GM12872 (cell line): ENCODE measurements at regions not wholly inside any gene's neighbourhood (a gene's known extent, or its start where the extent isn't known, plus 50 kb on each side); places are given as distances from the start of the nearest gene placed in this dataset.

Experiments used
- CTCF ChIP-seq: IDR thresholded peaks from 3 replicates; pipeline ENCODE4 v1.5.1; 2011; ENCODE audit warnings: low read depth, mild to moderate bottlenecking, low read length, moderate library complexity; ENCODE audit not compliant: insufficient read depth

GRCh38 chr11:110892741-110893285, 180.6 kb upstream of the ARHGAP20 start:
- no peak for TF ChIP-seq CTCF

DNA sequence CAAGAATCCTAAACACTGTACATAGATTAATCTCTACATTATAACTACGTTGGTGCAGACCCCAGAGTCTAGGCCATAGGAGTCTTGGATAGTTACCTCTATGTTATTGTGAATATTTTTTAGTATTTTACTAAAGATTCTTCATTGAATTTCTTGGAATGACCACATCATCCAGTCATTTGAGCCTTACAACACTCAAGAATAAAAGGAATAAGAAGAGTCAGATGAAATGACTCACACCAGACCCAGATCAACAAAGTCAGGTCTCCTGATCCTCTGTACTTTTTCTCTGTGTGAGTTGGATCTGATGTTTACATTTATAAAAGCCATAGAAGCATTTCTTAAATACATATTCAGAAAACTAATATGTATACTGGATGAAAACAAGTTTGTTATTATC, 179.2 kb upstream of the ARHGAP20 start:
- no peak for TF ChIP-seq CTCF

- no peak for TF ChIP-seq CTCF
Observed at GRCh38 chr11:110890995-110891394, 178.8 kb upstream of the ARHGAP20 start.

- TF ChIP-seq CTCF, result no peak
Observed at GRCh38 chr11:110886288-110886970, 174.2 kb upstream of the ARHGAP20 start.

DNA sequence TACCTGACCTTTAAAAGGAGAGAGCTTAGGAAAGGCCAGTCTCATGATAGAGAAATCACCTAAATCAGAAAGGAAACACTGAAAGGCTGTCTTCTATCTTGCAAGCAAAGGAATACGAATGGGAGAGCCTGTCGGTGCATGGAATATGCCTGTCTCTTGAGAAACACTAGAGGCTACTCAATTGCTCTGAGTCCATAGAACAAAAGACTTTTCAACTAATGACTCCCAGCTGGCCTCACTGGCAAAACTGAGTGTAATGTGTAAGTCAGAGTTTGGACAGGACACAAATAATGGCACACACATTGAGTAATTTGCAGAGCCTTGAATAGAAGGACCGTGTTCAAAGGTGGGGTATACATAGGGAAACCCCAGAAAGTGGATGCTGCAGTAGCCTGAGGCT, 171.0 kb upstream of the ARHGAP20 start:
- no peak for TF ChIP-seq CTCF

- TF ChIP-seq CTCF, result no peak
Observed at GRCh38 chr11:110878513-110878912, 166.3 kb upstream of the ARHGAP20 start.

- no peak for TF ChIP-seq CTCF
Observed at GRCh38 chr11:110874437-110875030, 162.3 kb upstream of the ARHGAP20 start.
